Type B pancreatic cell (in vitro differentiated cells): ENCODE measurements at regions not wholly inside any gene's neighbourhood (a gene's known extent, or its start where the extent isn't known, plus 50 kb on each side); places are given as distances from the start of the nearest gene placed in this dataset.
A peak's percentile ranks its signal among the peaks of the same experiment; 100 is the strongest.

Source experiments
- DNase-seq: peaks from one replicate; pipeline ENCODE4 v3.0.0; 2021; ENCODE audit warnings: mixed read lengths; ENCODE audit not compliant: unreplicated experiment; ENCODE audit errors: extremely low spot score
- H3K27ac Mint-ChIP-seq: 2 replicates; pipeline ENCODE4 v1.8.0; 2021; ENCODE audit warnings: mild to moderate bottlenecking, mixed read lengths
- H3K27me3 Mint-ChIP-seq: 2 replicates; pipeline ENCODE4 v1.8.0; 2021; ENCODE audit warnings: mixed read lengths
- H3K36me3 Mint-ChIP-seq: 2 replicates; pipeline ENCODE4 v1.8.0; 2021; ENCODE audit warnings: mixed read lengths
- H3K4me1 Mint-ChIP-seq: one replicate; pipeline ENCODE4 v1.8.0; 2021; ENCODE audit warnings: mixed read lengths; ENCODE audit not compliant: unreplicated experiment
- H3K4me3 Mint-ChIP-seq: 2 replicates; pipeline ENCODE4 v1.8.0; 2021; ENCODE audit warnings: mild to moderate bottlenecking, mixed read lengths
- H3K9me3 Mint-ChIP-seq: 2 replicates; pipeline ENCODE4 v1.8.0; 2021; ENCODE audit warnings: mixed read lengths
- TF ChIP-seq, protein P1 (sequence below): fragments of 200-600 bp; sonication (generic); conservative IDR thresholded peaks from 2 replicates; pipeline ENCODE4 v1.5.0; 2021; ENCODE audit warnings: antibody characterized with exemption, mild to moderate bottlenecking

- Mint-ChIP-seq H3K36me3 (peaks cover 3% of the 10 kb centered on the region), H3K27ac (no peak overlapping the region), H3K4me1 (peaks cover 12% of the 10 kb centered on the region), H3K27me3 (no peaks in the 10 kb centered on the region), H3K4me3 (no peak overlapping the region), H3K9me3 (no peaks in the 10 kb centered on the region)
- DNase-seq: no peak
- TF ChIP-seq, protein P1, sequence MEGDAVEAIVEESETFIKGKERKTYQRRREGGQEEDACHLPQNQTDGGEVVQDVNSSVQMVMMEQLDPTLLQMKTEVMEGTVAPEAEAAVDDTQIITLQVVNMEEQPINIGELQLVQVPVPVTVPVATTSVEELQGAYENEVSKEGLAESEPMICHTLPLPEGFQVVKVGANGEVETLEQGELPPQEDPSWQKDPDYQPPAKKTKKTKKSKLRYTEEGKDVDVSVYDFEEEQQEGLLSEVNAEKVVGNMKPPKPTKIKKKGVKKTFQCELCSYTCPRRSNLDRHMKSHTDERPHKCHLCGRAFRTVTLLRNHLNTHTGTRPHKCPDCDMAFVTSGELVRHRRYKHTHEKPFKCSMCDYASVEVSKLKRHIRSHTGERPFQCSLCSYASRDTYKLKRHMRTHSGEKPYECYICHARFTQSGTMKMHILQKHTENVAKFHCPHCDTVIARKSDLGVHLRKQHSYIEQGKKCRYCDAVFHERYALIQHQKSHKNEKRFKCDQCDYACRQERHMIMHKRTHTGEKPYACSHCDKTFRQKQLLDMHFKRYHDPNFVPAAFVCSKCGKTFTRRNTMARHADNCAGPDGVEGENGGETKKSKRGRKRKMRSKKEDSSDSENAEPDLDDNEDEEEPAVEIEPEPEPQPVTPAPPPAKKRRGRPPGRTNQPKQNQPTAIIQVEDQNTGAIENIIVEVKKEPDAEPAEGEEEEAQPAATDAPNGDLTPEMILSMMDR: no peak
These were observed 191.2 kb downstream of the PALM2AKAP2 start for GRCh38 chr9:109971226-109971625.

DNA sequence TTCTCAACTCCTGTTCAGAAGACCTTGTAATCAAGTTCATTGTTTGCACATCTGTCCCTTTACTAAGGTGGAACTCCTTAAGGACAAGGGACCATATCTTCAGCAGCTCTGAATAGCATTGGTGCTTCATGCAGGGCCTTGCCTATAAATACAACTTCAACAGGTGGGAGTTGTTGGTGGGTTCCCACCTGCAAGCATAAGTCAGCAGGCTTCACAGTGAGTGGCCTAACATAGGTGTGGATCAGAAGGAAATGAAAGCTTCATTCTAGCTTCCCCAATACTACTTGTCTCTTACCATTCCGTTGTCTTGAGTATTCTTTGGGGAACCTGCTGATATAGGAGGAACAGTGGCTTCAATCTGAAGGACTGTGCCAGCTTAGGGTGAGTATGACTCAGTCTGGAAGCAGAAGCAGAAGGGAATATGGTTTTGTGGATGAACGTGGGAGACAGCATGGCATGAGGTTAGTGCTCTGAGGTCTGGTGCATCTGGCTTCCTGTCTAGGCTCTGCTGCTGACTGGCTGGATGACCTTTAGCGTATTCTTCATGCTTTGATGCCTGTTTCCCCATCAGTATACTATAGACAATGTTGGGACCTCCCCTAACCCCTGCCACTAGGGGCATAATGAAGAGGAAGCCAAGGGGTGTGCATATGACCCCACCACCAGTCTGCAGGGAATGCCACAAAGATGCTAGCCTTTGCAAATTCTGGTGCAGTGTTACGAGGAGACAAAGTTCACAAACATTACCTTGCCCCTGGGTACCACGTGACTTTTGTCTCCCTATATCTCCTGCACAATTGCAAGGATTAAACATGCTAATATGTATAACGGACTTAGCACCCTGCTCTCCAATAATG is 192.3 kb downstream of the PALM2AKAP2 start:
- Mint-ChIP-seq H3K9me3 (no peaks in the 10 kb centered on the region), H3K4me3 (no peak overlapping the region), H3K27ac (no peak overlapping the region), H3K36me3 (peaks cover 3% of the 10 kb centered on the region), H3K4me1 (peaks cover 7% of the 10 kb centered on the region), H3K27me3 (no peaks in the 10 kb centered on the region)
- TF ChIP-seq, protein P1: peak; percentile 52
- no peak for DNase-seq

DNA sequence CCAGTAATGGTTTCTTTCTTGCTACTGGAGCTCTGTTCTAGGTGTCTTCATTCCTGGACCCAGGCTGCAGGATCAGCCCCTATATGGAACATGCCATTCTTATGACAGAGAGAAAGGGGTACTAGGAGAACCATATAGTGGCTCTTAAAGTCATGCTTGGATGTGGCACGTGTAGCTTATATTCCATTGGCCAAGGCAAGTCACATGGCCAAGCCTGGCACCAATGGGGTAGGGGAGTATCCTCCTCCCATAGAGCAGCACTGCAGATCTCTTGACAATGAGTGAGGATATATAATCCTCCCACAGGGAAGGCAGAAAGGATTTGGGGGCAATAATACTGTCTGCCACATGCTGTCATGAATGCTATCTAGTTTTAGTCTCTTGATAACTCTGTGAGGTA is 193.3 kb downstream of the PALM2AKAP2 start:
- no peak overlapping the region for H3K4me3 Mint-ChIP-seq
- no peak for DNase-seq
- H3K9me3 Mint-ChIP-seq: no peaks in the 10 kb centered on the region
- peaks cover 3% of the 10 kb centered on the region for H3K36me3 Mint-ChIP-seq
- TF ChIP-seq, protein P1: no peak
- H3K27me3 Mint-ChIP-seq: no peaks in the 10 kb centered on the region
- no peak overlapping the region for H3K27ac Mint-ChIP-seq
- H3K4me1 Mint-ChIP-seq: peaks cover 7% of the 10 kb centered on the region

GRCh38 chr9:109974143-109974917 is 194.3 kb downstream of the PALM2AKAP2 start:
- H3K27ac Mint-ChIP-seq: no peak overlapping the region
- H3K27me3 Mint-ChIP-seq: no peaks in the 10 kb centered on the region
- TF ChIP-seq, protein P1: no peak
- no peak overlapping the region for H3K4me3 Mint-ChIP-seq
- H3K9me3 Mint-ChIP-seq: no peaks in the 10 kb centered on the region
- no peak for DNase-seq
- peaks cover 3% of the 10 kb centered on the region for H3K36me3 Mint-ChIP-seq
- H3K4me1 Mint-ChIP-seq: peaks cover under 1% of the 10 kb centered on the region

DNA sequence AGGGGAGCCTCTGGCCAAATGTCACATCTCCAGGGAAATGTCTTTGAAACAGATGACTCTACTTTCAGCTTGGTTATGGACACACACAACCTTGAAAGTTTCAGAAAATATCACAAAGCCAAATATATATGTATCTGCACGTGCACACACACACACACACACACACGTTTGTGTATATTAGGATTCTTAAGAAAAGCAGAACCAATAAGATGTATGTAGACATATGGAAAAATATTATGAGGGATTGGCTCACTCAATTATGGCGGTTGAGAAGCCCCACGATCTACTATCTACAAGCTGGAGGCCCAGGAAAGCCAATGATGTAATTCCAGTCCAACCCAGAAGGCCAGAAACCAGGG is 194.9 kb downstream of the PALM2AKAP2 start:
- Mint-ChIP-seq H3K9me3 (no peaks in the 10 kb centered on the region), H3K4me1 (no peaks in the 10 kb centered on the region), H3K36me3 (peaks cover 3% of the 10 kb centered on the region), H3K4me3 (no peak overlapping the region), H3K27me3 (no peaks in the 10 kb centered on the region), H3K27ac (no peak overlapping the region)
- TF ChIP-seq, protein P1: no peak
- DNase-seq: no peak
